RWPE2 (cell line): ENCODE measurements at regions not wholly inside any gene's neighbourhood (a gene's known extent, or its start where the extent isn't known, plus 50 kb on each side); places are given as distances from the start of the nearest gene placed in this dataset.

ENCODE experiments used
- ATAC-seq: fragments of 200-7000 bp; cut with Tn5 transposase; 3 replicates; pipeline ENCODE4 v1.9.1; 2021; ENCODE audit warnings: low read depth
- DNase-seq: peaks from one replicate; pipeline ENCODE4 v3.0.0-alpha.2; 2020; ENCODE audit warnings: low spot score
- H3K27ac ChIP-seq: fragments of 450-650 bp; 2 replicates; pipeline ENCODE4 v1.5.1; 2017; ENCODE audit warnings: mild to moderate bottlenecking; ENCODE audit not compliant: poor library complexity, severe bottlenecking
- H3K27me3 ChIP-seq: fragments of 250-450 bp; sonication (Bioruptor Pico); 2 replicates; pipeline ENCODE4 v1.5.1; 2021; ENCODE audit warnings: mild to moderate bottlenecking, moderate library complexity; ENCODE audit not compliant: insufficient read depth, poor library complexity, severe bottlenecking
- H3K36me3 ChIP-seq: fragments of 250-450 bp; sonication (Bioruptor Pico); 2 replicates; pipeline ENCODE4 v1.5.1; 2020; ENCODE audit warnings: low read depth, mild to moderate bottlenecking, moderate library complexity
- H3K4me1 ChIP-seq: fragments of 250-450 bp; sonication (Bioruptor Pico); 2 replicates; pipeline ENCODE4 v1.5.1; 2021; ENCODE audit warnings: mild to moderate bottlenecking, moderate library complexity; ENCODE audit not compliant: insufficient read depth, poor library complexity, severe bottlenecking
- H3K4me3 ChIP-seq: fragments of 250-450 bp; sonication (Bioruptor Pico); 2 replicates; pipeline ENCODE4 v1.5.1; 2021; ENCODE audit warnings: mild to moderate bottlenecking, moderate library complexity; ENCODE audit not compliant: severe bottlenecking
- H3K9me3 ChIP-seq: fragments of 250-450 bp; sonication (Bioruptor Pico); 2 replicates; pipeline ENCODE4 v1.5.1; 2021; ENCODE audit warnings: mild to moderate bottlenecking, moderate library complexity; ENCODE audit not compliant: severe bottlenecking
- CTCF ChIP-seq: fragments of 450-650 bp; IDR thresholded peaks from one replicate; pipeline ENCODE4 v1.5.1; 2017; ENCODE audit warnings: mild to moderate bottlenecking, moderate library complexity; ENCODE audit not compliant: poor library complexity, severe bottlenecking

- H3K4me3 ChIP-seq = no peak overlapping the region
- no peaks in the 10 kb centered on the region for H3K27me3 ChIP-seq
- no peak for ATAC-seq
- no peaks in the 10 kb centered on the region for H3K9me3 ChIP-seq
- no peak for TF ChIP-seq CTCF
- H3K36me3 ChIP-seq = no peaks in the 10 kb centered on the region
- H3K4me1 ChIP-seq = no peaks in the 10 kb centered on the region
- H3K27ac ChIP-seq = no peak overlapping the region
- no peak for DNase-seq
Measured at GRCh38 chr9:85130764-85131163, 461.2 kb downstream of the NTRK2 start.

GRCh38 chr9:85130260-85130659 is 460.7 kb downstream of the NTRK2 start:
- Histone ChIP-seq H3K9me3 (no peaks in the 10 kb centered on the region), H3K36me3 (no peaks in the 10 kb centered on the region), H3K4me3 (no peak overlapping the region), H3K27me3 (no peaks in the 10 kb centered on the region), H3K27ac (no peak overlapping the region), H3K4me1 (no peaks in the 10 kb centered on the region)
- ATAC-seq = no peak
- no peak for TF ChIP-seq CTCF
- DNase-seq = no peak

GRCh38 chr9:85129514-85129913 is 460.0 kb downstream of the NTRK2 start:
- no peak overlapping the region for H3K4me3 ChIP-seq
- no peak for TF ChIP-seq CTCF
- no peaks in the 10 kb centered on the region for H3K36me3 ChIP-seq
- no peaks in the 10 kb centered on the region for H3K4me1 ChIP-seq
- no peaks in the 10 kb centered on the region for H3K9me3 ChIP-seq
- H3K27me3 ChIP-seq = no peaks in the 10 kb centered on the region
- H3K27ac ChIP-seq = no peak overlapping the region
- DNase-seq (no peak), ATAC-seq (no peak)

- Histone ChIP-seq H3K4me3 (no peak overlapping the region), H3K27me3 (no peaks in the 10 kb centered on the region), H3K4me1 (peaks cover 50% of the 10 kb centered on the region), H3K9me3 (no peaks in the 10 kb centered on the region), H3K27ac (peak overlapping the region; percentile 48), H3K36me3 (no peaks in the 10 kb centered on the region)
- TF ChIP-seq CTCF = no peak
- DNase-seq = no peak
- ATAC-seq = peak; percentile 39; the same call in 2 of the 3 replicates
Measured at GRCh38 chr9:85118990-85119755, 449.6 kb downstream of the NTRK2 start.

- TF ChIP-seq CTCF = no peak
- ATAC-seq (peak; percentile 69), DNase-seq (no peak)
- H3K27ac ChIP-seq = peak overlapping the region; percentile 48
- no peaks in the 10 kb centered on the region for H3K36me3 ChIP-seq
- no peak overlapping the region for H3K4me3 ChIP-seq
- H3K27me3 ChIP-seq = no peaks in the 10 kb centered on the region
- H3K9me3 ChIP-seq = no peaks in the 10 kb centered on the region
- H3K4me1 ChIP-seq = peaks cover 50% of the 10 kb centered on the region
Measured at GRCh38 chr9:85117831-85118230, 448.3 kb downstream of the NTRK2 start.
